HG03108 (cell line): ENCODE measurements at regions not wholly inside any gene's neighbourhood (a gene's known extent, or its start where the extent isn't known, plus 50 kb on each side); places are given as distances from the start of the nearest gene placed in this dataset.
A peak's percentile ranks its signal among the peaks of the same experiment; 100 is the strongest.
"Not testable (repeated sequence)": the region's sequence is repeated elsewhere in the genome, so short reads cannot be mapped to it uniquely, and the experiment has no call there.

ENCODE experiments used
- ATAC-seq: cut with Tn5 transposase; IDR thresholded peaks from one replicate; pipeline ENCODE4 v1.9.1; 2021; ENCODE audit warnings: moderate library complexity; ENCODE audit not compliant: unreplicated experiment

GRCh38 chr7:150169943-150170490 is 153.1 kb upstream of the LRRC61 start:
- ATAC-seq = not testable (repeated sequence)

DNA sequence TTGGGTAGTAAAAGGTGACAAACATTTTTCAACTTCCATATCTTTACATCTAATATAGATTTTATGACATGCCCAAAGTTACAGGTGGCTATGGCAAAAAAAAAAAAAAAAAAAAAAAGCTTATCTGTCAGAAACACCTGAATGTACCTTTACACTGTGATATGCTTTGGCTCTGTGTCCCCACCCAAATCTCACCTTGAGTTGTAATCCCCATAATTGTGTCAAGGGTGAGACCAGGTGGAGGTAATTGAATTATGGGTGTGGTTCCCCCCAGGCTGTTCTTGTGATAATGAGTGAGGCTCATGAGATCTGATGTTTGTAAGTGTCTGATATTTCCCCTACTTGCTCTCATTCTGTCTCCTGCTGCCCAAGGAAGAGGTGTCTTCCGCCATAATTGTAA is 139.6 kb upstream of the LRRC61 start:
- not testable (repeated sequence) for ATAC-seq

DNA sequence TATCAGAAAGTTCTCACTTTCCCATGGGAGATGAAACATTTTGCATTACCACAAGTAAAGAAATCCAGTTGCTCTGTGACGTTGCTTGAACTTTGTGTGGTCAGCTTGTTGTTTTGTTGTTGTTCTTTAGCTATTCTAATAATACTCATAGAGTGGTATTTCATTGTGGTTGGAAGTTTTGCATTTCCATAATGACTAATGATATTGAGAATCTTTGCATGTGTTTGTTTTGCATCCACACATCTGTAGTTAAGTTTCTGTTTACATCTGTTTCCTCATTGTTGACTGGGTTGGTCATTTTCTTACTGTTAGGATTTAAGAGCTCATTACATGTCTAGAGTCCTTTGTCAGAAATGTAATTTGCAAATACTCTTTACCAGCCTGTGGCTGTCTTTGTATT is 133.2 kb upstream of the LRRC61 start:
- peak; percentile 81 for ATAC-seq

- not testable (repeated sequence) for ATAC-seq
Observed at GRCh38 chr7:150192541-150192940, 130.6 kb upstream of the LRRC61 start.

GRCh38 chr7:150193866-150194265 is 129.3 kb upstream of the LRRC61 start:
- ATAC-seq = not testable (repeated sequence)
